ENCODE measurements at regions not wholly inside any gene's neighbourhood (a gene's known extent, or its start where the extent isn't known, plus 50 kb on each side); places are given as distances from the start of the nearest gene placed in this dataset.

DNA sequence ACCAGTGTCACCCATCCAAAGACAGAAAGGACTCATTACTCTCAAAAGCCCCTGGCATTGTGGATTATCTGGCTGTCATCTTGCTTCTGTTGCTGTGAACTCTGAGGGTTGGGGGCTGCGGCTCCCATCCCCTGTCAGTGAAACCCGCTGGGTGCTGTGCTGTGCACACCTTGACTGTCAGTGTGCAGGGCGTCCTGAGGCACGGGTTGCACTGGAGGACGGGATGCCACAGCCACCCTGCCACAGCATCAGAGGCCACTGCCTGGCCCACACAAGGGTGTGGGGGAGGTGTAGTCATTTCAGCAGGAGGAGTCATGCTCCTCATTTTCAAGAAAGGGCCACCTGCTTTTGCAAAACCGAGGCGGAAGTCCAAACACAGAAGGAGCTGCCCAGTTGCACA is 245.8 kb downstream of the GLRX3 start:
- WGBS, 2 donors (ENCODE audit: low coverage in 1 of 2) = 90% methylated on average over 6 of the region's 7 CpGs; no CpG with 5 or more reads in 1 of the 2 donors
- Histone ChIP-seq H3K9me3 (no peaks in the 10 kb centered on the region), H3K4me3 (no peak overlapping the region), H3K27me3 (no peaks in the 10 kb centered on the region), H3K4me1 (no peaks in the 10 kb centered on the region), H3K36me3 (no peaks in the 10 kb centered on the region), H3K27ac (no peak overlapping the region)
- intact Hi-C loops (cut with DNase I; ENCODE audit: low total_unique reads) = no loop called here
- in situ Hi-C loops (cut with MboI; ENCODE audit: low pct_ligation_motif_present in 1 of 4, low pct_unique_long_range_greater_than_20kb in 1 of 4, low sequenced_read_pairs in 3 of 4) = no loop called here
- no peak for DNase-seq
- TF ChIP-seq, protein P1, sequence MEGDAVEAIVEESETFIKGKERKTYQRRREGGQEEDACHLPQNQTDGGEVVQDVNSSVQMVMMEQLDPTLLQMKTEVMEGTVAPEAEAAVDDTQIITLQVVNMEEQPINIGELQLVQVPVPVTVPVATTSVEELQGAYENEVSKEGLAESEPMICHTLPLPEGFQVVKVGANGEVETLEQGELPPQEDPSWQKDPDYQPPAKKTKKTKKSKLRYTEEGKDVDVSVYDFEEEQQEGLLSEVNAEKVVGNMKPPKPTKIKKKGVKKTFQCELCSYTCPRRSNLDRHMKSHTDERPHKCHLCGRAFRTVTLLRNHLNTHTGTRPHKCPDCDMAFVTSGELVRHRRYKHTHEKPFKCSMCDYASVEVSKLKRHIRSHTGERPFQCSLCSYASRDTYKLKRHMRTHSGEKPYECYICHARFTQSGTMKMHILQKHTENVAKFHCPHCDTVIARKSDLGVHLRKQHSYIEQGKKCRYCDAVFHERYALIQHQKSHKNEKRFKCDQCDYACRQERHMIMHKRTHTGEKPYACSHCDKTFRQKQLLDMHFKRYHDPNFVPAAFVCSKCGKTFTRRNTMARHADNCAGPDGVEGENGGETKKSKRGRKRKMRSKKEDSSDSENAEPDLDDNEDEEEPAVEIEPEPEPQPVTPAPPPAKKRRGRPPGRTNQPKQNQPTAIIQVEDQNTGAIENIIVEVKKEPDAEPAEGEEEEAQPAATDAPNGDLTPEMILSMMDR (IDR thresholded peaks at IDR 0.05) = no peak
- TF ChIP-seq POLR2AphosphoS5 (IDR thresholded peaks at IDR 0.05) = no peak
- TF ChIP-seq POLR2A (IDR thresholded peaks at IDR 0.05) = no peak
- TF ChIP-seq EP300 (IDR thresholded peaks at IDR 0.05; ENCODE audit: low read depth) = no peak

DNA sequence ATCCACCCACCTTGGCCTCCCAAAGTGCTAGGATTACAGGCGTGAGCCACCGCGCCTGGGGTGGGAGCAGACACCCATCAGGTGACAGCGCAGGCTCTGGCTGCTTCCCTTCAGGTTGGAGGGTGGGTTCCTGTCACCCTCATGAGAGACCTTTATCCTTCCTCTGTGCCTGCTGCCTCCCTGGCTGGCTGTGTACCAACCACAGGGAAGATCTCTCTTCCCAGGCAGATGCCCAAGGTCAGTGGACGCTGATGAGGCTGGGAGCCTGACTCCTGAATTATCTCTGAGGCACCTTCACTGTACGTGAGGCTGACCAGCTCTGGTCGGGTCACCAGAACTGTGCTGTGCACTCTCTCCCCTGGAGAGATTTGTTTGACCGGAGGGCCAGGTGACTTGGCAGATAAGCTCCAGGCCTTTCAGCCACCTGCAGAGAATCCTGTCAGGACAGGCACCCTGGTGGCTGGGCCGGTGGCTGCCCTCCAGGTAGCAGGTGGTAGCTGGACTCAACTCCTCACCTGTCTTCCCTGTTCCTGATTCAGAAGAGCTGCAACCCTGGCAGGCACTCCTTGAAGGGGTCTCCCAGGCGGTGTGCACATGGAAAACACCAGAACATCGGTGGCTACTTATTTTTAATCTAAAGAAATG is 251.9 kb downstream of the GLRX3 start:
- no peak for TF ChIP-seq EP300 (IDR thresholded peaks at IDR 0.05; ENCODE audit: low read depth)
- no peak for TF ChIP-seq POLR2A (IDR thresholded peaks at IDR 0.05)
- TF ChIP-seq, protein P1 (IDR thresholded peaks at IDR 0.05) = no peak
- no peak for TF ChIP-seq POLR2AphosphoS5 (IDR thresholded peaks at IDR 0.05)

DNA sequence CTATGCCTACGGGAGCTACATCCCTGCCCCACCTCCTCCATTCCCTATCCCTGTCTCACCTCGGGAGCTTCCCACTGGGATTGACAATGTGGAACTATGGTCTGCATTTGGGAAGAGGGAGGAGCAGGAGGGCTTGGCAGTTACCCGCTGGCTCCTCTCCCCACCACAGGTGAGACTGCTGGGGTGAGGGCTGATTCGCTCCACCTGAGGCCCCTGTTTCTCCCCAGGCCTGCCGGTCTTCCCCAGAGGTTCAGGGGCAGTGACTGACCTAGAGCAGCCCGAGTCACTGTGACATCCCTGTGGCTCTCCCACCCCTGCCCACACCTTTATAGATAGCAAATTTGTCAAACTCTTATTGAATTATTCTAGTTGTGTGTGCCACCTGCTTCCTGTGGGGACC is 252.6 kb downstream of the GLRX3 start:
- Histone ChIP-seq H3K4me3 (no peak overlapping the region), H3K27me3 (no peaks in the 10 kb centered on the region), H3K36me3 (no peaks in the 10 kb centered on the region), H3K9me3 (no peaks in the 10 kb centered on the region), H3K4me1 (no peaks in the 10 kb centered on the region), H3K27ac (no peak overlapping the region)
- DNase-seq = no peak
- TF ChIP-seq, protein P1 (IDR thresholded peaks at IDR 0.05) = no peak
- TF ChIP-seq POLR2AphosphoS5 (IDR thresholded peaks at IDR 0.05) = no peak
- TF ChIP-seq EP300 (IDR thresholded peaks at IDR 0.05; ENCODE audit: low read depth) = no peak
- in situ Hi-C loops (cut with MboI; ENCODE audit: low pct_ligation_motif_present in 1 of 4, low pct_unique_long_range_greater_than_20kb in 1 of 4, low sequenced_read_pairs in 3 of 4) = no loop called here
- WGBS, 2 donors (ENCODE audit: low coverage in 1 of 2) = 68% methylated on average over 6 of the region's 6 CpGs; no CpG with 5 or more reads in 1 of the 2 donors
- intact Hi-C loops (cut with DNase I; ENCODE audit: low total_unique reads) = no loop called here

More for the DNA sequence above, 251.9 kb downstream of the GLRX3 start:
- H3K4me3 ChIP-seq = no peak overlapping the region
- in situ Hi-C loops (cut with MboI; ENCODE audit: low pct_ligation_motif_present in 1 of 4, low pct_unique_long_range_greater_than_20kb in 1 of 4, low sequenced_read_pairs in 3 of 4) = no loop called here
- no peak overlapping the region for H3K27ac ChIP-seq
- no peaks in the 10 kb centered on the region for H3K36me3 ChIP-seq
- intact Hi-C loops (cut with DNase I; ENCODE audit: low total_unique reads) = no loop called here
- H3K4me1 ChIP-seq = no peaks in the 10 kb centered on the region
- DNase-seq = no peak
- no peaks in the 10 kb centered on the region for H3K27me3 ChIP-seq
- 78 to 83% methylated on average over 2 to 11 of the region's 11 CpGs for WGBS, 2 donors (ENCODE audit: low coverage in 1 of 2)
- H3K9me3 ChIP-seq = no peaks in the 10 kb centered on the region

DNA sequence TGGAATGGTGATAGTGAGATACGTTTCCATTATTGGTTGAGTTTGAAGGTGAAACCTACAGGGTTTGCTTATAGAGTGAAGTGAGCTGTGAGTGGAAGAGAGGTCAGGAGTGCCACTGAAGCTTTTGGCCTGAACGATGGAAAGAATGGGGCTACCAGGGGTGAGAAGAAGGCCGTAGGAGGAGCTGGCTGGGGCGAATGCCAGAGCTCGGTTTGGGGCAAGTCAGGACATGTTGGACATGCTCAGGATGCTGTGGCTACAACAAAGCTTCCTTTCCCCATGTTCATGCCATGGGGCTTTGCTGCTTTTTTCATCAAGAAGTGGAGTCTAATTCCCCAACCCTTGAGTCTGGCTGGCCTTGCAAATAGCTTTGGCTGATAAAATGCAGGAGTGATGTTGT is 253.7 kb downstream of the GLRX3 start:
- TF ChIP-seq, protein P1 (IDR thresholded peaks at IDR 0.05) = no peak
- TF ChIP-seq EP300 (IDR thresholded peaks at IDR 0.05; ENCODE audit: low read depth) (no peak), POLR2AphosphoS5 (IDR thresholded peaks at IDR 0.05) (no peak), POLR2A (IDR thresholded peaks at IDR 0.05) (no peak)
- intact Hi-C loops (cut with DNase I; ENCODE audit: low total_unique reads) = no loop called here
- no peaks in the 10 kb centered on the region for H3K36me3 ChIP-seq
- in situ Hi-C loops (cut with MboI; ENCODE audit: low pct_ligation_motif_present in 1 of 4, low pct_unique_long_range_greater_than_20kb in 1 of 4, low sequenced_read_pairs in 3 of 4) = no loop called here
- DNase-seq = no peak
- H3K27ac ChIP-seq = no peak overlapping the region
- WGBS, 2 donors (ENCODE audit: low coverage in 1 of 2) = 70 to 72% methylated on average over 5 of the region's 5 CpGs
- no peak overlapping the region for H3K4me3 ChIP-seq
- H3K4me1 ChIP-seq = no peaks in the 10 kb centered on the region
- no peaks in the 10 kb centered on the region for H3K27me3 ChIP-seq
- no peaks in the 10 kb centered on the region for H3K9me3 ChIP-seq
